Right cardiac atrium (tissue), 5 donors: ENCODE measurements at regions not wholly inside any gene's neighbourhood (a gene's known extent, or its start where the extent isn't known, plus 50 kb on each side); places are given as distances from the start of the nearest gene placed in this dataset.
"Not testable (repeated sequence)": the region's sequence is repeated elsewhere in the genome, so short reads cannot be mapped to it uniquely, and the experiment has no call there.

Experiments
- ATAC-seq, 2 donors: fragments of 200-7000 bp; cut with Tn5 transposase; one replicate each; pipeline versions ENCODE4 v1.8.0 to v1.9.1; 2020; ENCODE audit warnings: moderate library complexity in 2 of 2, mild to moderate bottlenecking in 1 of 2
- DNase-seq, 3 donors: peaks; one replicate each; pipeline ENCODE4 v3.0.0-alpha.2; 2020
- H3K27ac ChIP-seq: one replicate; pipeline ENCODE4 v1.5.1; 2013; ENCODE audit warnings: mild to moderate bottlenecking, low read length, control low read depth, moderate library complexity
- H3K27me3 ChIP-seq: one replicate; pipeline ENCODE4 v1.6.1; 2013; ENCODE audit not compliant: control insufficient read depth, insufficient read depth
- H3K4me1 ChIP-seq: one replicate; pipeline ENCODE4 v1.6.1; 2013; ENCODE audit warnings: low read length; ENCODE audit not compliant: control insufficient read depth, insufficient read depth
- H3K4me3 ChIP-seq: one replicate; pipeline ENCODE4 v1.5.1; 2013; ENCODE audit warnings: low read length, control low read depth
- H3K9me3 ChIP-seq: one replicate; pipeline ENCODE4 v1.6.1; 2013; ENCODE audit warnings: low read length; ENCODE audit not compliant: control insufficient read depth
- WGBS: extraction: QIAGEN DNeasy Blood & Tissue Kit; methylation state at CpG from one replicate; pipeline ENCODE4 v1.1.7; 2013; 5-methylcytosine and 5-hydroxymethylcytosine counted together
- intact Hi-C, 4 donors: fragments of 100-400 bp; cut with DNase I; formaldehyde crosslinking; loops; one replicate each; pipeline versions ENCODE4 v1.11.0 to v1.14.0; 2022 to 2023
- donor health status: healthy with polysubstance abuse.
- donor health status: DM: no; HTN: yes; CAD: no.
- donor health status: DM: no; HTN: no; CAD: no.
- donor health status: DM: no; HTN: yes; CAD: no; lungs with severe emphysema.
- donor health status: DM: yes; HTN: yes; CAD: no.

- Histone ChIP-seq H3K27ac (no peak overlapping the region), H3K9me3 (no peaks in the 10 kb centered on the region), H3K27me3 (no peaks in the 10 kb centered on the region), H3K4me1 (no peaks in the 10 kb centered on the region), H3K4me3 (no peak overlapping the region)
- 94% methylated on average over 3 of the region's 3 CpGs for WGBS
- no peak for ATAC-seq
- intact Hi-C loops = no loop called here
- no peak for DNase-seq
Measured at GRCh38 chr3:8311321-8311720, 190.3 kb upstream of the LMCD1 start.

- H3K4me1 ChIP-seq = no peaks in the 10 kb centered on the region
- intact Hi-C loops = no loop called here
- H3K27me3 ChIP-seq = no peaks in the 10 kb centered on the region
- DNase-seq = no peak
- H3K9me3 ChIP-seq = no peaks in the 10 kb centered on the region
- no peak overlapping the region for H3K4me3 ChIP-seq
- no peak overlapping the region for H3K27ac ChIP-seq
- no peak for ATAC-seq
Measured at GRCh38 chr3:8312685-8313084, 188.9 kb upstream of the LMCD1 start.

GRCh38 chr3:8313560-8314267, 187.9 kb upstream of the LMCD1 start:
- Histone ChIP-seq H3K27me3 (no peaks in the 10 kb centered on the region), H3K9me3 (no peaks in the 10 kb centered on the region), H3K27ac (no peak overlapping the region), H3K4me1 (no peaks in the 10 kb centered on the region), H3K4me3 (no peak overlapping the region)
- intact Hi-C loops = no loop called here
- 59% methylated on average over 5 of the region's 5 CpGs for WGBS
- no peak for ATAC-seq
- DNase-seq = no peak

DNA sequence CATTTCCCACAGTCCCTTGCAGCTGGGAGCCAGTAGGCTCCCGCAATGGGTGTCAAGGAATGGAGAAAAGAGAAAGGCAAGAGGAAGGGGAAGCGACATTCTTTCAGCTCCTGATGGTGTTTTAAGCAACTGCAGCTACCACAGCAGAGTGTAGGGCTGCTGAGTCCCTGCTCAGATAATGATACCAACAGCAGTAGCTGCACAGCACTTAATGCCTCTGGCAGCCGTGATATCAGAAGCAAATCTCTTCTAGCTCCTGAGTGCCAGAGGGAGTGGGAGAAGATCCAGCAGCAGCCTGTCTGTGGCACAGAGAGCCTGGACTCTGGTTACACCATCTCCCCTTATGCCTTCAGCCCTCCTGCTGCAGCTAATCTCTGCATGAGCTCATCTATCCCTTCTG, 186.1 kb upstream of the LMCD1 start:
- 80% methylated on average over 3 of the region's 3 CpGs for WGBS
- ATAC-seq = not testable (repeated sequence)

GRCh38 chr3:8317661-8318649, 183.7 kb upstream of the LMCD1 start:
- intact Hi-C loops = no loop called here

More for the DNA sequence above, 186.1 kb upstream of the LMCD1 start:
- H3K27me3 ChIP-seq, intact Hi-C loops, H3K4me1 ChIP-seq, H3K9me3 ChIP-seq, DNase-seq, H3K27ac ChIP-seq, H3K4me3 ChIP-seq: not testable (repeated sequence)

DNA sequence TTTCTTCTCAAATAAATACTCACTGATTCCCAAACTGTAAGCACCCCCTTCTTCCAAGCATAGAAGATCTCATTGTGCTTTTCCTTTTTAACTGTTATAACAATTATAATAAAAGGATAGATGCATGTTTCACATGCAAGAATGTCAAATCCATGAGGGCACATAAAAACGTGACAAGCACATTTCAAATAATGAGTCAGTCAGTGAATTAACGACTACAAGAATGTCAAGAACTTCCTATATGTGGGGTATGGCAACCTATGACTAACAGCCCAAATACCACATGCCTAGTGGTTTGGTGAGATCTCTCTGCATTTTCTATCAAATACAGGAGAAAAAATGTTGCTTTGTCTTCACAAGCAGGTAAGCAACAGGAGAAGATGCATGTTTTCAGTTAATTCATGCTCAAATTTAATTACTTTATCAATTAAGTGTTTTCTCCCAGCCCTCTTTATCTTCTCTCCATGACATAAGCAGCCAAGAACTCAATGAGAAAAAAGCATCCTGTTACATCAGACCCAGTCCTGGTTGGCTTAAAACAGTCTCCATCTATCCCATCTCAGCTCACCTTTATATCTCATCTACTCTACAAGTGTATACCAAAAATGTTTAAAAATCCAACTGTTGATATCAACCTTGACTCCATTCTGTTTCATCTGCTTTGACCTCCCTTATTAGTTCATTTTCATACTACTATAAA, 181.5 kb upstream of the LMCD1 start:
- Histone ChIP-seq H3K27me3 (no peaks in the 10 kb centered on the region), H3K4me3 (no peak overlapping the region), H3K4me1 (no peaks in the 10 kb centered on the region), H3K27ac (no peak overlapping the region), H3K9me3 (no peaks in the 10 kb centered on the region)
- ATAC-seq = no peak
- intact Hi-C loops = loop anchor here in 2 of 4 donors (5.0 to 10.0 kb wide), 2 partner anchors 95 to 97 kb away; no protein-coding TSS in a partner anchor
- DNase-seq = no peak
- WGBS = 48% methylated on average over 2 of the region's 2 CpGs

More at GRCh38 chr3:8317661-8318649, 183.7 kb upstream of the LMCD1 start:
- H3K27me3 ChIP-seq = no peaks in the 10 kb centered on the region
- 82% methylated on average over 8 of the region's 8 CpGs for WGBS
- H3K4me3 ChIP-seq = no peak overlapping the region
- no peak overlapping the region for H3K27ac ChIP-seq
- no peaks in the 10 kb centered on the region for H3K4me1 ChIP-seq
- H3K9me3 ChIP-seq = no peaks in the 10 kb centered on the region
- DNase-seq (no peak), ATAC-seq (no peak)

DNA sequence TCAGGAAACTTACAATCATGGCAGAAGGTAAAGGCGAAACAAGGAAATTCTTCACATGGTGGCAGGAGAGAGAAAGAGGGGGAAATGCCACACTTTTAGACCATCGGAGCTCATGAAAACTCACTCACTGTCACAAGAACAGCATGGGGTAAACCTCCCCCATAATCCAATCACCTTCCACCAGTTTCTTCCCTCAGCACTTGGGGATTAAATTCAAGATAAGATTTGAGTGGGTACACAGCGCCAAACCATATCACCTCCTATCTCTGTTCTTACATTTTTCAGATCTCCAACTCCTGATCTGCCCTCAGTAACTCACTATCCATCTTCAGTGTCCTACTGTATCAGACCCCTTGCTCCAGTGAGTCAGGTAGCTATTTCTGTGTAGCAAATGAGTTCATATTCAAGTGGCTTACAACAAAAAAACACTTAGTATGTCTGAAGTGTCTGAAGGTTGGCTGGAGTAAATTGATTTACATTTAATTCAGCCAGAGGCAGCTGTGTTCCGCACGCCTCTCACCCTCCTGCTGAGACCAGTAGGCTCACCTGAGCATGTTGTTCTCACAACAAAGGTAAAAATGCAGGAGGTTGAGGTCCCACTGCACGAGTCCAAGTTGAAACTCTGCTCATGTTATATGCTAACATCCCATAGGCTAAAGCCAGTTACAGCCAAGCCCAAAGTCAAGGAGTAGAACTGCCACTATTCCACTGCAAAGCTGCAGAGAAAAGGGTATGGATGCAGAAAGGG, 180.7 kb upstream of the LMCD1 start:
- Histone ChIP-seq H3K27me3 (no peaks in the 10 kb centered on the region), H3K27ac (no peak overlapping the region), H3K4me3 (no peak overlapping the region), H3K9me3 (no peaks in the 10 kb centered on the region), H3K4me1 (no peaks in the 10 kb centered on the region)
- 79% methylated on average over 6 of the region's 6 CpGs for WGBS
- ATAC-seq (no peak), DNase-seq (no peak)
- intact Hi-C loops = loop anchor here in 2 of 4 donors (5.0 to 10.0 kb wide), 2 partner anchors 94 to 96 kb away; no protein-coding TSS in a partner anchor

DNA sequence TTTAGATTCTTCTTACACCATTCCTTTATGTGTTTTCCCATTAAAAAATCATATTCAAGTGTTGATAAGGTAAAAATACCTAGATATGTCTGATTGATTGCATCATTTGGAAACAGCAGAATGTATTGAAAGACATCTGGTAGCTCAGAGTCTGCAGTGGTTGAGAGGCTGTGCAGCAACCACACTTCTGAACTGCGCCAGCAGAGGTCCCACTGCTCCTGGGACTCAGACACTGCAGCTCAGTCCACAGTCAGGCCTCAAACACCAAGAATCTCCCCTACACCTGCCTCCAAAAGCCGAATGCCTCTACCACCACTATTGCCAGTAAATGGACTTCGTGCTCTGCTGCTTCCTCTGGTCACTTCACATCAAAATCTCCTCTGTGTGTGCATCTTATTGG, 176.9 kb upstream of the LMCD1 start:
- intact Hi-C loops = loop anchor here in 3 of 4 donors (5.0 to 10.0 kb wide), 2 partner anchors 90 to 93 kb away; no protein-coding TSS in a partner anchor
- no peak overlapping the region for H3K27ac ChIP-seq
- ATAC-seq = peak; percentile 75 to 82
- no peaks in the 10 kb centered on the region for H3K4me1 ChIP-seq
- H3K27me3 ChIP-seq = no peaks in the 10 kb centered on the region
- DNase-seq = peak; percentile 46 to 80 (median 71)
- WGBS = 67% methylated on average over 3 of the region's 3 CpGs
- no peak overlapping the region for H3K4me3 ChIP-seq
- H3K9me3 ChIP-seq = no peaks in the 10 kb centered on the region

GRCh38 chr3:8325306-8325705, 176.3 kb upstream of the LMCD1 start:
- H3K27me3 ChIP-seq = no peaks in the 10 kb centered on the region
- WGBS = 41% methylated on average over 2 of the region's 2 CpGs
- no peaks in the 10 kb centered on the region for H3K4me1 ChIP-seq
- DNase-seq = no peak
- no peaks in the 10 kb centered on the region for H3K9me3 ChIP-seq
- no peak for ATAC-seq
- no peak overlapping the region for H3K27ac ChIP-seq
- intact Hi-C loops = loop anchor here in 2 of 4 donors (5.0 to 10.0 kb wide), 2 partner anchors 89 to 92 kb away; no protein-coding TSS in a partner anchor
- no peak overlapping the region for H3K4me3 ChIP-seq

- ATAC-seq, H3K4me3 ChIP-seq, H3K4me1 ChIP-seq, H3K27me3 ChIP-seq, H3K27ac ChIP-seq, H3K9me3 ChIP-seq: not testable (repeated sequence)
- WGBS = 84% methylated on average over 18 of the region's 18 CpGs
- intact Hi-C loops = loop anchor here in 2 of 4 donors (5.0 to 10.0 kb wide), 2 partner anchors 89 to 91 kb away; no protein-coding TSS in a partner anchor
- peak in 2 of 3 donors; percentile 39 to 54 for DNase-seq
Measured at GRCh38 chr3:8325833-8326232, 175.8 kb upstream of the LMCD1 start.
